CD14-positive monocyte (primary cell): ENCODE measurements at regions not wholly inside any gene's neighbourhood (a gene's known extent, or its start where the extent isn't known, plus 50 kb on each side); places are given as distances from the start of the nearest gene placed in this dataset.

Experiments used
- DNase-seq, 3 donors: peaks; one replicate each; pipeline ENCODE4 v3.0.0-alpha.2; 2011 to 2022
- H2AFZ ChIP-seq: 2 replicates; pipeline ENCODE4 v1.6.0; 2012; ENCODE audit warnings: mild to moderate bottlenecking, low read depth, low read length, inconsistent platforms; ENCODE audit not compliant: insufficient read depth, poor library complexity, severe bottlenecking
- H3K27ac ChIP-seq, 2 donors: 1 replicate in 1 of 2; 2 replicates in 1 of 2; pipeline ENCODE4 v1.5.1; 2012 to 2013; ENCODE audit warnings: low read length in 2 of 2, control low read depth in 1 of 2, inconsistent platforms in 1 of 2, low read depth in 1 of 2, mild to moderate bottlenecking in 1 of 2
- H3K27me3 ChIP-seq, 2 donors: one replicate each; pipeline versions ENCODE4 v1.6.0 to v1.6.1; 2011 to 2013; ENCODE audit warnings: low read length in 2 of 2; ENCODE audit not compliant: control insufficient read depth in 2 of 2, insufficient read depth in 2 of 2
- H3K36me3 ChIP-seq, 2 donors: replicated peaks in 1 of 2; 1 replicate in 1 of 2; 2 replicates in 1 of 2; pipeline versions ENCODE4 v1.5.1 to v1.6.1; 2012 to 2013; ENCODE audit warnings: low read length in 2 of 2, control low read depth in 1 of 2, inconsistent platforms in 1 of 2, mild to moderate bottlenecking in 1 of 2; ENCODE audit not compliant: insufficient read depth in 2 of 2, control insufficient read depth in 1 of 2
- H3K4me1 ChIP-seq, 2 donors: 1 replicate in 1 of 2; 2 replicates in 1 of 2; pipeline versions ENCODE4 v1.5.1 to v1.6.1; 2012 to 2013; ENCODE audit warnings: low read length in 2 of 2, control low read depth in 1 of 2, inconsistent platforms in 1 of 2, mild to moderate bottlenecking in 1 of 2, moderate library complexity in 1 of 2; ENCODE audit not compliant: insufficient read depth in 2 of 2, control insufficient read depth in 1 of 2
- H3K4me2 ChIP-seq: replicated peaks from 2 replicates; pipeline ENCODE3; 2012; ENCODE audit warnings: low read length, moderate library complexity, mild to moderate bottlenecking; ENCODE audit not compliant: poor library complexity, severe bottlenecking; ENCODE audit errors: extremely low read depth
- H3K4me3 ChIP-seq, 3 experiments: fragments of 200-600 bp in 1 of 3; sonication (generic) in 1 of 3; replicated peaks in 1 of 3; 1 replicate in 2 of 3; 2 replicates in 1 of 3; pipeline ENCODE4 v1.5.1; 2011 to 2013; ENCODE audit warnings: low read length in 3 of 3, mild to moderate bottlenecking in 3 of 3, control low read depth in 2 of 3, low read depth in 2 of 3, inconsistent platforms in 1 of 3, moderate library complexity in 1 of 3
- H3K79me2 ChIP-seq: 2 replicates; pipeline ENCODE4 v1.6.0; 2012; ENCODE audit warnings: mild to moderate bottlenecking, control low read depth, inconsistent platforms, low read length, moderate library complexity; ENCODE audit not compliant: insufficient read depth
- H3K9ac ChIP-seq: 2 replicates; pipeline ENCODE4 v1.6.0; 2017; ENCODE audit warnings: low read length, mild to moderate bottlenecking; ENCODE audit not compliant: insufficient read depth, poor library complexity, severe bottlenecking
- H3K9me3 ChIP-seq, 2 donors: replicated peaks in 1 of 2; 1 replicate in 1 of 2; 2 replicates in 1 of 2; pipeline versions ENCODE4 v1.5.1 to v1.6.1; 2012 to 2013; ENCODE audit warnings: low read length in 2 of 2, control low read depth in 1 of 2; ENCODE audit not compliant: control insufficient read depth in 1 of 2, insufficient read depth in 1 of 2
- H4K20me1 ChIP-seq: 2 replicates; pipeline ENCODE4 v1.6.0; 2012; ENCODE audit warnings: mild to moderate bottlenecking, low read length, control low read depth, moderate library complexity; ENCODE audit not compliant: insufficient read depth
- H3K27ac Mint-ChIP-seq, 7 donors: one replicate each; pipeline ENCODE4 v1.8.0; 2020; ENCODE audit warnings: mild to moderate bottlenecking in 7 of 7, mixed read lengths in 7 of 7, moderate library complexity in 6 of 7, inconsistent platforms in 2 of 7
- H3K27me3 Mint-ChIP-seq, 3 donors: one replicate each; pipeline ENCODE4 v1.8.0; 2021 to 2022; ENCODE audit warnings: low read depth in 3 of 3, mild to moderate bottlenecking in 3 of 3, mixed read lengths in 3 of 3, moderate library complexity in 3 of 3, inconsistent platforms in 1 of 3
- H3K36me3 Mint-ChIP-seq, 2 donors: one replicate each; pipeline ENCODE4 v1.8.0; 2020; ENCODE audit warnings: mixed read lengths in 2 of 2, inconsistent platforms in 1 of 2, mild to moderate bottlenecking in 1 of 2
- H3K4me1 Mint-ChIP-seq: one replicate; pipeline ENCODE4 v1.8.0; 2020; ENCODE audit warnings: mild to moderate bottlenecking, mixed read lengths
- H3K4me3 Mint-ChIP-seq, 2 donors: one replicate each; pipeline ENCODE4 v1.8.0; 2020; ENCODE audit warnings: mild to moderate bottlenecking in 2 of 2, mixed read lengths in 2 of 2, moderate library complexity in 1 of 2
- H3K9me3 Mint-ChIP-seq, 7 donors: one replicate each; pipeline ENCODE4 v1.8.0; 2020 to 2022; ENCODE audit warnings: mixed read lengths in 7 of 7, mild to moderate bottlenecking in 6 of 7, moderate library complexity in 6 of 7, inconsistent platforms in 2 of 7
- WGBS: methylation state at CpG from one replicate; pipeline ENCODE4 v1.1.5; 2013; ENCODE audit warnings: missing lambda C conversion rate; ENCODE audit not compliant: insufficient coverage; 5-methylcytosine and 5-hydroxymethylcytosine counted together
- intact Hi-C, 2 donors: fragments of 100-400 bp; cut with micrococcal nuclease; formaldehyde crosslinking; loops; one replicate each; pipeline versions ENCODE4 v1.15.0 to v1.15.1; 2023
- TF ChIP-seq, protein P1 (sequence below): fragments of 200-600 bp; IDR thresholded peaks from one replicate; pipeline ENCODE4 v1.8.0; 2022; ENCODE audit warnings: antibody characterized with exemption, mild to moderate bottlenecking

DNA sequence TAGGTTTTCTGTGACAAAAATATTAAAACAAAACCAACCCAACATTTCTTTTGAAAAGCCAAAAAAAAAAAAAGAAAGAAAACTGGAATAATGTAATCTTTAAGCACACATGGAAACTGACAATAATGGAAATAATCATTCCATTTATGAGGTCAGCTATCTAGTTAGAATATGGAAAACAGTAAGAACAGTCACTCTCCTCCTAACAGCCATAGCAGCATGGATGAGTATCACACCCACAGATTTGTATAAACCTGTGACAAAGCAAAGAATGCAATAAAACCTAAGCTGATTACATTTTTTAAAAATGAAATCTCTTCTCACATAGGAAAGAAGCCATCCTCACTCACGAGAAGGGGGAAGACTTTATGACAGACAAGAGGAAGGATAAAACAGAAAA, 437.8 kb downstream of the NYAP2 start:
- TF ChIP-seq, protein P1, sequence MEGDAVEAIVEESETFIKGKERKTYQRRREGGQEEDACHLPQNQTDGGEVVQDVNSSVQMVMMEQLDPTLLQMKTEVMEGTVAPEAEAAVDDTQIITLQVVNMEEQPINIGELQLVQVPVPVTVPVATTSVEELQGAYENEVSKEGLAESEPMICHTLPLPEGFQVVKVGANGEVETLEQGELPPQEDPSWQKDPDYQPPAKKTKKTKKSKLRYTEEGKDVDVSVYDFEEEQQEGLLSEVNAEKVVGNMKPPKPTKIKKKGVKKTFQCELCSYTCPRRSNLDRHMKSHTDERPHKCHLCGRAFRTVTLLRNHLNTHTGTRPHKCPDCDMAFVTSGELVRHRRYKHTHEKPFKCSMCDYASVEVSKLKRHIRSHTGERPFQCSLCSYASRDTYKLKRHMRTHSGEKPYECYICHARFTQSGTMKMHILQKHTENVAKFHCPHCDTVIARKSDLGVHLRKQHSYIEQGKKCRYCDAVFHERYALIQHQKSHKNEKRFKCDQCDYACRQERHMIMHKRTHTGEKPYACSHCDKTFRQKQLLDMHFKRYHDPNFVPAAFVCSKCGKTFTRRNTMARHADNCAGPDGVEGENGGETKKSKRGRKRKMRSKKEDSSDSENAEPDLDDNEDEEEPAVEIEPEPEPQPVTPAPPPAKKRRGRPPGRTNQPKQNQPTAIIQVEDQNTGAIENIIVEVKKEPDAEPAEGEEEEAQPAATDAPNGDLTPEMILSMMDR, result no peak
- no peak overlapping the region for H3K4me3 Mint-ChIP-seq
- intact Hi-C loops, result no loop called here

DNA sequence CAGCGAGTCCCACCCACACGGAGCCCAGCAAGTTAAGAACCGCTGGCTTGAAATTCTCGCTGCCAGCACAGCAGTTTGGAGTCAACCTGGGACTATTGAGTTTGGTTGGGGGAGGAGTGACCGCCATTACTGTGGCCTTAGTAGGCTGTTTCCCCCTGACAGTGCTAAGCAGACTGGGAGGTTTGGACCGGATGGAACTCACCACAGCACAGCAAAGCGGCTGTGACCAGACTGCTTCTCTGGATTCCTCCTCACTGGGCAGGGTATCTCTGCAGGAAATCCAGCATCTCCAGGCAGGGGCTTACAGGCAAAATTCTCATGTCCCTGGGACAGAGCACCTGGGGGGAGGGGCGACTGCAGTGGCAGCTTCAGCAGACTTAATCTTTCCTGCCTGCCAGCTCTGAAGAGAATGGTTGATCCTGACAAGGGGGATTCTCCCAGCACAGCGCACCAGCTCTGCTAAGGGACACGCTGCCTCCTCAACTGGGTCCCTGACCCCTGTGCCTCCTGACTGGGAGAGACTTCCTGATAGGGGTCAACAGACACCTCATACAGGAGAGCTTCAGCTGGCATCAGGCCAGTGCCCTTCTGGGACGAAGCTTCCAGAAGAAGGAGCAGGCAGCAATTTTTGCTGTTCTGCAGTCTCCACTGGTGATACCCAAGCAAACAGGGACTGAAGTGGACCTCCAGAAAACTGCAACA, 425.4 kb downstream of the NYAP2 start:
- no peaks in the 10 kb centered on the region for H3K27me3 ChIP-seq
- H3K4me1 Mint-ChIP-seq, result no peaks in the 10 kb centered on the region
- no peak overlapping the region for H3K4me3 ChIP-seq
- H2AFZ ChIP-seq, result no peak overlapping the region
- peaks cover 5 to 19% (median 12%) of the 10 kb centered on the region in 7 donors for H3K9me3 Mint-ChIP-seq
- no peaks in the 10 kb centered on the region for H3K36me3 ChIP-seq
- intact Hi-C loops, result no loop called here
- no peak overlapping the region for H3K9ac ChIP-seq
- H3K4me1 ChIP-seq, result no peaks in the 10 kb centered on the region
- no peak overlapping the region for H3K4me3 Mint-ChIP-seq
- H3K27ac Mint-ChIP-seq, result no peak overlapping the region
- no peaks in the 10 kb centered on the region for H3K79me2 ChIP-seq
- no peak overlapping the region for H3K4me2 ChIP-seq
- WGBS, result 85% methylated on average over 9 of the region's 11 CpGs
- no peaks in the 10 kb centered on the region for H3K36me3 Mint-ChIP-seq
- TF ChIP-seq, protein P1, result no peak
- no peaks in the 10 kb centered on the region for H4K20me1 ChIP-seq
- no peak for DNase-seq
- H3K27ac ChIP-seq, result no peak overlapping the region
- H3K27me3 Mint-ChIP-seq, result peaks cover 0 to 3% (median 0%) of the 10 kb centered on the region in 3 donors
- peaks cover 11 to 12% of the 10 kb centered on the region in 2 donors for H3K9me3 ChIP-seq

More for the DNA sequence above, 437.8 kb downstream of the NYAP2 start:
- no CpG with 5 or more reads among the region's 1 CpG for WGBS
- H3K9me3 ChIP-seq, result no peaks in the 10 kb centered on the region
- H3K9ac ChIP-seq, result no peak overlapping the region
- Mint-ChIP-seq H3K27me3 (peaks cover 0 to 2% (median 0%) of the 10 kb centered on the region in 3 donors), H3K4me1 (no peaks in the 10 kb centered on the region), H3K36me3 (no peaks in the 10 kb centered on the region), H3K9me3 (peaks cover 0 to 4% (median 2%) of the 10 kb centered on the region in 7 donors), H3K27ac (no peak overlapping the region)
- no peak for DNase-seq
- H3K27ac ChIP-seq, result no peak overlapping the region
- no peaks in the 10 kb centered on the region for H3K36me3 ChIP-seq
- no peaks in the 10 kb centered on the region for H3K27me3 ChIP-seq
- H3K4me1 ChIP-seq, result no peaks in the 10 kb centered on the region
- no peaks in the 10 kb centered on the region for H4K20me1 ChIP-seq
- H3K4me2 ChIP-seq, result no peak overlapping the region
- H3K79me2 ChIP-seq, result no peaks in the 10 kb centered on the region
- no peak overlapping the region for H3K4me3 ChIP-seq
- no peak overlapping the region for H2AFZ ChIP-seq
